Kidney (tissue), 13 donors: ENCODE measurements at regions not wholly inside any gene's neighbourhood (a gene's known extent, or its start where the extent isn't known, plus 50 kb on each side); places are given as distances from the start of the nearest gene placed in this dataset.

Experiments used
- DNase-seq, 5 donors: peaks; one replicate each; pipeline ENCODE4 v3.0.0-alpha.2; 2013 to 2020
- FAIRE-seq: peaks from 2 replicates; lab custom pipeline; 2012; peaks lifted over from hg19 to GRCh38; lab: Jason Lieb, UNC
- H3K27ac ChIP-seq, 2 donors: one replicate each; pipeline ENCODE4 v1.7.0; 2013; ENCODE audit warnings: low read depth in 2 of 2, low read length in 2 of 2, inconsistent platforms in 1 of 2
- H3K27me3 ChIP-seq: one replicate; pipeline ENCODE4 v1.7.1; 2013; ENCODE audit warnings: low read length, inconsistent platforms; ENCODE audit not compliant: control insufficient read depth, insufficient read depth
- H3K36me3 ChIP-seq, 3 donors: one replicate each; pipeline versions ENCODE4 v1.7.0 to v1.7.1; 2013; ENCODE audit warnings: low read length in 3 of 3, control low read depth in 1 of 3, inconsistent platforms in 1 of 3; ENCODE audit not compliant: insufficient read depth in 3 of 3, control insufficient read depth in 2 of 3
- H3K4me1 ChIP-seq, 3 donors: one replicate each; pipeline versions ENCODE4 v1.7.0 to v1.7.1; 2013; ENCODE audit warnings: low read length in 3 of 3, inconsistent platforms in 1 of 3, low read depth in 1 of 3; ENCODE audit not compliant: control insufficient read depth in 2 of 3, insufficient read depth in 2 of 3
- H3K4me3 ChIP-seq, 3 donors: one replicate each; pipeline versions ENCODE4 v1.7.0 to v1.8.1; 2013; ENCODE audit warnings: low read length in 3 of 3, control low read depth in 1 of 3, inconsistent platforms in 1 of 3
- H3K9ac ChIP-seq, 3 donors: one replicate each; pipeline versions ENCODE4 v1.7.0 to v1.7.1; 2013; ENCODE audit warnings: low read length in 3 of 3, control low read depth in 1 of 3, inconsistent platforms in 1 of 3
- H3K9me3 ChIP-seq, 3 donors: one replicate each; pipeline versions ENCODE4 v1.7.0 to v1.7.1; 2013; ENCODE audit warnings: low read length in 3 of 3, control low read depth in 1 of 3, inconsistent platforms in 1 of 3; ENCODE audit not compliant: control insufficient read depth in 2 of 3, insufficient read depth in 1 of 3
- CTCF ChIP-seq: IDR thresholded peaks from 3 replicates; pipeline ENCODE4 v1.5.1; 2012; ENCODE audit warnings: mild to moderate bottlenecking, moderate library complexity, borderline replicate concordance; ENCODE audit not compliant: insufficient read depth; ENCODE audit errors: extremely low read depth
- intact Hi-C: fragments of 100-400 bp; cut with DNase I; formaldehyde crosslinking; loops from one replicate; pipeline ENCODE4 v1.11.1; 2022
- donor health status: control.
- donor health status: control.
- donor health status: control.
- donor health status: control.
- donor health status: control.
- donor health status: DM: yes; HTN: yes; CAD: no.
- donor health status: Normal renal cell carcinoma (clear cell type).

DNA sequence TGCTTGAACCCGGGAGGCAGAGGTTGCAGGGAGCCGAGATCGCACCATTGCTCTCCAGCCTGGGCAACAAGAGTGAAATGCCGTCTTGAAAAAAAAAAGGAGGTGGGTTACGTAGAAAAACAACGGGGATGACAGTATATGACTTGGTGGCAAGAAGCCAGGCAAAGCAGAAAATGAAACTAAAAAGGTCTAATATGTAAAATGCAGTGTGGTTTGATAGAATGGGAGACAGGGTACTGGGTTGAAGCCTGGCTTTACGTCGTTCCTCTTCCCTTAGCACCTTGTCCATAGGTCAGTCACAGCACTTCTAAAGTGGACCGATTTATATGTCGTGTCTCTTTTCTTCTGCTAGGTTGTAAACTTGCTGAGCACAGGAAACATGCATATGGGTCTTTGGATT is 274.9 kb upstream of the ZC3H12C start:
- Histone ChIP-seq H3K9ac (no peak overlapping the region), H3K27ac (no peak overlapping the region), H3K4me1 (no peaks in the 10 kb centered on the region), H3K9me3 (no peaks in the 10 kb centered on the region), H3K27me3 (no peaks in the 10 kb centered on the region), H3K36me3 (no peaks in the 10 kb centered on the region), H3K4me3 (no peak overlapping the region)
- intact Hi-C loops = no loop called here
- TF ChIP-seq CTCF = no peak
- DNase-seq (no peak), FAIRE-seq (no peak)

DNA sequence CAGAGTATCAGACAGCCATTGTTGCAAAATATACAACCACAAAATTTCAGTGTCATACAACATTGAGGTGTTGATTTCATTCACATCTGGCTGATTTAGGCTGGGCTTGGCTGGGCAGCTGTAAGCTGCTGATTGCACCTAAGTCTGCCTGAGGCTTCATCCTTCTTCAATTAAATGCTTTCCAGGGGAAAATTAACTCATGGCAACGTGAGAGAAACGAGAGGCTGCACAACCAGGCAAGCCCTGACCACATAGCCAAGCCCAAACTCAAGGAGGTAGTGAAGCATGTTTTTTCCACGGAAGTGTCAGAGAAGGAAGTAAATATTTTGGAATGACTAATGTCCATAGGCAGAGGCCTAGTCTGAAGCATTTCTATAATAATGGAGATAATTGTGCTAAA is 273.8 kb upstream of the ZC3H12C start:
- no peaks in the 10 kb centered on the region for H3K36me3 ChIP-seq
- no peaks in the 10 kb centered on the region for H3K27me3 ChIP-seq
- no peak for DNase-seq
- no peak overlapping the region for H3K9ac ChIP-seq
- FAIRE-seq = no peak
- no peaks in the 10 kb centered on the region for H3K4me1 ChIP-seq
- no peak for TF ChIP-seq CTCF
- no peak overlapping the region for H3K4me3 ChIP-seq
- H3K27ac ChIP-seq = no peak overlapping the region
- no peaks in the 10 kb centered on the region for H3K9me3 ChIP-seq
- intact Hi-C loops = no loop called here

GRCh38 chr11:109821511-109821910 is 271.7 kb upstream of the ZC3H12C start:
- DNase-seq (peak in 1 of 5 donors; percentile 6), FAIRE-seq (no peak)
- Histone ChIP-seq H3K36me3 (no peaks in the 10 kb centered on the region), H3K27me3 (no peaks in the 10 kb centered on the region), H3K27ac (no peak overlapping the region), H3K9ac (no peak overlapping the region), H3K9me3 (no peaks in the 10 kb centered on the region), H3K4me3 (no peak overlapping the region), H3K4me1 (no peaks in the 10 kb centered on the region)
- intact Hi-C loops = no loop called here
- TF ChIP-seq CTCF = no peak

- Histone ChIP-seq H3K4me1 (no peaks in the 10 kb centered on the region), H3K9me3 (no peaks in the 10 kb centered on the region), H3K27me3 (no peaks in the 10 kb centered on the region), H3K27ac (no peak overlapping the region), H3K9ac (no peak overlapping the region), H3K4me3 (no peak overlapping the region), H3K36me3 (no peaks in the 10 kb centered on the region)
- intact Hi-C loops = no loop called here
- TF ChIP-seq CTCF = no peak
- DNase-seq = no peak
- no peak for FAIRE-seq
Observed at GRCh38 chr11:109822436-109823102, 270.6 kb upstream of the ZC3H12C start.
